ENCODE measurements at regions not wholly inside any gene's neighbourhood (a gene's known extent, or its start where the extent isn't known, plus 50 kb on each side); places are given as distances from the start of the nearest gene placed in this dataset.

DNA sequence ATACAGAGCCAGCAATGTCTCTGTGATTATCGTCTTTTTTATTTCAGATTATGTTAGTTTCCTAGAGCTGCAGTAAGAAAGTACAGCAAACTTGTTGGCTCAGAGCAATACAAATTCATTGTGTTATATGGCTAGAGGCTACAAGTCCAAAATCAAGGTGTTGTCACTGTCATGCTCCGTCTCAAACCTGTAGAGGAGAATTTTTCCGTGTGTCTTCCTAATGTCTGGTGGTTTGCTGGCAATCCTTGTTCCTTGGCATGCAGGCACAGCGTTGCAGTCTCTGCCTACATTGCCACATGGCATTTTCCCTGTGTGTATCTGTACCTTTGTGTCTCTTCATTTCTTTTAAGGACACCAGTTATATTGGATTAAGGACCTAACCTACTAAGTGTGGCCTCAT is 244.4 kb downstream of the LRRIQ3 start:
- no peak for FAIRE-seq

DNA sequence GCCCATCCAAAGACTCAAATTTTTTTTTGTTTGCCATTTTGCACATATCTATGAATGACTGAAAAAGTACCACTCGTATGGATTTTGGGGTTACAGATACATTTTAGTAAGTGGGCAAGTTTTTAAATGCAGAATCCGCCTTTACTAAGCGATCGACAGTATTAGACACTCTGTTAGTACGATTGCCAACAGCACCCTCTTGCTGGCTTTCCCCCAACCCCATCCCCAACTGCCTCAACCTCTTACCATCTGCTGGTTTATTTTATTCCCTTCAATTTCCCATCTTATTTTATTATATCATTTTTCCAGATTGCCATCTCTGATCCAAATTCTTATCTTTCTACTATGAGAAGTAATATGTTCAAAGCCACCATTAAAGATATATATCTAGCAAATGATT is 244.8 kb downstream of the LRRIQ3 start:
- no peak for FAIRE-seq

More for the DNA sequence above, 244.4 kb downstream of the LRRIQ3 start:
- no peak for DNase-seq (ENCODE audit: low spot score)

DNA sequence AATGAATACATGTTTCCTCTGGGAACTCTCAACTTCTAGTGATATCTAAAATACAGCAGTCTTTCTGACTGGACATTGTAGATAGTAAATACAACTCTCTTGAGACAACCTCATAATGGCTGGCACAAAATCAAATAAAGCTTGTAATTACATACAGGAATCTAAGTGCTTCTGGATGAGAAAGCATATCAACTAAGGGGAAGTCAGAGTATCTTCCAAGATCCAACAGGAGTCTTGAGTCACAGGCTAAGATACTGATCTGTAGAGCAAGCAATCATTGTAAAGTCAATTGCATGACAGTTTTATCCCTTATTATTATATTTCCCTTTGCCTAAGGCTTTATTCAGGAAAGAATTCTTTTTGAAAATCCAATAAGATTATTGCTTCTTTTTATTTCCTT is 249.9 kb downstream of the LRRIQ3 start:
- no peak for FAIRE-seq
- no peak for DNase-seq (ENCODE audit: low spot score)

More for the DNA sequence above, 244.8 kb downstream of the LRRIQ3 start:
- DNase-seq (ENCODE audit: low spot score) = no peak

DNA sequence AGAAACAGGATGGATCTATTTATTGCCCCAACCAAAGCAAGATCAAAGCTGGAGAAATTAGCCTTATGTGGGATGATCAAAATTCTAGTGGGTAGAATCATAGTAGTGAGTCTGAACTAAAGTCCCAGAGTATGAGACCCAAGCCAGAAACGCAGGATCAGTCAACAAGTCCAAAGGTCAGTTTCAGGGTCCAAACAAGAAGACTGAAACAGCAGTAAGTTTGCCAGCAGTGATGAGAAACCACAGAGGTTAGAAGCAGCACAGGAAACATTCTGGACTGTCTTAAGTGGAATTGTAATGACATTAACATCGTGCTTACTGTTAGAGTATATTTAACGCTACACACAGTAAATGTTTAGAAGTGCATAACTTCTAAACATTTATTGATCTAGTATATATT is 251.0 kb downstream of the LRRIQ3 start:
- no peak for FAIRE-seq

DNA sequence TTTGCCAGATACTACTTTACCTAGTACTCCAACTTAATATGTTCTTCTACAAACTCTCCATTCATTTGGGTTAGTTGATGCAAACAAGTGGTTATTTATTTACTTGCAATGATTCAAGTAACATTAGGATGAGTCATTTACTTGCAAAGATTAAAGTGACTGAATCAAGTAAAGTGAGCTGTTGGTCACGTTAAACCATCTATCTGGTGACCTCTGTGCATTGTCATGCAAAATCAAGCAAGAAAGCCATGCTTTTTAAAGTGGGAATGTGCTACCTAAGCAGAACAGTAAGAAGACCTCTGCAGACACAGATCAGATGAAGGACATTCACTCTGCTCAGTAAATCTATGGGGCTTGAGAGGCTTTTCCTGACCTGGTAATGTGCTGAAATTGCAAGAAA is 254.7 kb downstream of the LRRIQ3 start:
- FAIRE-seq (no peak), DNase-seq (ENCODE audit: low spot score) (no peak)

More for the DNA sequence above, 251.0 kb downstream of the LRRIQ3 start:
- no peak for DNase-seq (ENCODE audit: low spot score)

DNA sequence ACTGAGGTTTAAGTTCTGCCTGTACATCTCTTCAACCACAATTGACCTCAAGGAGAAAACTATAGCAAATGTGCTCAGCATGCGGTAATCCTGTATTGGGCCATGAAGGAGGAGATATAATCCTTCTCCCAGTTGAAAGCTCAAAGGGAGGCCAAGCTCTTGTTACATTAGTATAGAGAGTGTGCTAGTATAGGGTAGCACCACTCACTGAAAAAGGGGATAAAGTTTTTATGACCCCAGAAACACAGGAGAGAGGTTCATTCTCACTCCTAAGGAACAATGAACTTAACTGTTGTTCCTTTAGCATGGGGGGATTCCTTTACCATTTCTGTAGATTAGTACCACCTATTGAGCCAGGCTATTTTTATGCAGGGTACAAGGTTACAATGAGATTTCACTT is 267.7 kb downstream of the LRRIQ3 start:
- FAIRE-seq = no peak
- no peak for DNase-seq (ENCODE audit: low spot score)

DNA sequence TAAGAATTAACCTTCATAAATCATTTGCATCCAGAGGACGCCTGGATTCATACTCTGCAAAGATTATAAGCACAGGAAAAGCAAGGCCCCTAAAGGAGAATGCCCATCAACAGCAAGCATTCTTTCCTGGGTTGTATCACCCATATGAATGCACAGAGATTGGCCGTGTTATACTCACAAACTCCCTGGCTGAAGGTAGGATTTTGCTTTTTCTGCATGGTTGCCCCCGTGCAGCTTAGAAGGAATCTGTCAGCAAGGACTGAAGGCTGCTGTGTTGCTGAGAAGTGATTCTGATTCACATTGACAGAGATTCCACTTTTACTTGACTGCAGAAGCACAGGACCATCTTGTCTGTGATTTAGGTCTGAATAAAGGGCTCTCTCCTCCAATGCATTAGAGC is 283.0 kb downstream of the LRRIQ3 start:
- no peak for FAIRE-seq
- DNase-seq (ENCODE audit: low spot score) = no peak

DNA sequence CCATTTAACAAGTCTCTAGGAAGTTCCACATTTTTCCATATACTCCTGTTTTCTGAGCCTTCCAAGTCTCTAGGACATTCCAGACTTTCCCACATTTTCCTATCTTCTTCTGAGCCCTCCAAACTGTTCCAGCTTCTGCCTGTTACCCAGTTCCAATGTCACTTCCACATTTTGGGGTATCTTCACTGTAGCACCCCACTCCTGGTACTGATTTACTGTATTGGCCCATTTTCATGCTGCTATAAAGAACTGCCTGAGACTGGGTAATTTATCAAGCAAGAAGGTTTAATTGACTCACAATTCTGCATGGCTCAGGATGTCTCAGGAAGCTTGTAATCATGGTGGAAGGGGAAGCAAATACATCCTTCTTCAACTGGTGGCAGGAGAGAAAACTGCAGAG is 285.0 kb downstream of the LRRIQ3 start:
- DNase-seq (ENCODE audit: low spot score) (no peak), FAIRE-seq (no peak)

DNA sequence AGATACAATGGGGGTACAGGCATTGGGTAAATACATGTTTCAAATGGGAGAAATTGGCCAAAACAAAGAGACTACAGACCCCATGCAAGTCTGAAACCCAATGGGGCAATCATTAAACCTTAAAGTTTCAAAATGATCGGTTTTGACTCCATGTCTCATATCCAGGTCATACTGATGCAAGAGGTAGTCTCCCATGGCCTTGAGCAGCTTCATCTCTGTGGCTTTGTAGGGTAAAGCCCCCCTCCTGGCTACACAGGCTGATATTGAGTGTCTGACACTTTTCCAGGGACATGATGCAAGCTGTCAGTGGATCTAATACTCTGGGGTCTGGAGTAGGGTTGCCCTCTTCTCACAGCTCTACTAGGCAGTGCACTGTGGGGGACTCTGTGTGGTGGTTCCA is 286.1 kb downstream of the LRRIQ3 start:
- FAIRE-seq = no peak

DNA sequence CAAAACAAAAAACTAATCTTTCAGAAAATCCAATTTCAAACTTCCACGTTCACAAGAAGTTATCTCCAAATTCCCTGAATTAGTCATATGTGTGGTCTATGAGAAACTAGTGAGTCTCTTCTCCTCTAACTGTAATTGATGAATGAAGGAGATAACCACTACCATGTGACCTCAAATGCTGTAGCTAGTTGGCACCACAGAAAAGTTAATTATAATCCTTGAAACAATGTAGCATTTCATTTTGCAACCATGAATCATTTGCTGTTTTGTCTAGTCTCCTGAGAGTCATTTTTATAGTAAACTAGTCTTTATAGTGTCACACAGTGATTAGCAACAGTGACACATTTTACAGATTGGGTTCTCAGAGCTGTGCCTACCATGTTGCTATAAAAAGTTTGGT is 287.5 kb downstream of the LRRIQ3 start:
- FAIRE-seq = no peak
- DNase-seq (ENCODE audit: low spot score) = no peak

More for the DNA sequence above, 286.1 kb downstream of the LRRIQ3 start:
- DNase-seq (ENCODE audit: low spot score) = no peak

DNA sequence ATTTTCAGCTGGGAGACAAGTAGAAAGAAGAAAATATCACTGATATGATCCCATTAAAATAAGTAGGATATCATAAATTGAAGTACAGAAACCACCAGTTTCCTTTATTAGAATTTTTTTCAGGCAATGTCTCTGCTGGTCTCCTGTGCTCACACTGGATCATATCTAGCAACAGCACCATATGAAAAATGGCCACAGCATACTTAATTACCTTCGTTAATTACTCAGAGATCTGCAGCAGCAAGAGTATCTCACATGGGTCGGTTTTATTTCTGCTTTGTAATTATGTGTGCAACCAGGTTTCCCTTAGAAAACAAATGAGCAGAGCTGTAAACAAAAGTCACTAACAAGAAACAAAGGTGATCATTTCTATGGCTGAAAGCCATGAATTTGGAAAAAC is 287.9 kb downstream of the LRRIQ3 start:
- no peak for DNase-seq (ENCODE audit: low spot score)

DNA sequence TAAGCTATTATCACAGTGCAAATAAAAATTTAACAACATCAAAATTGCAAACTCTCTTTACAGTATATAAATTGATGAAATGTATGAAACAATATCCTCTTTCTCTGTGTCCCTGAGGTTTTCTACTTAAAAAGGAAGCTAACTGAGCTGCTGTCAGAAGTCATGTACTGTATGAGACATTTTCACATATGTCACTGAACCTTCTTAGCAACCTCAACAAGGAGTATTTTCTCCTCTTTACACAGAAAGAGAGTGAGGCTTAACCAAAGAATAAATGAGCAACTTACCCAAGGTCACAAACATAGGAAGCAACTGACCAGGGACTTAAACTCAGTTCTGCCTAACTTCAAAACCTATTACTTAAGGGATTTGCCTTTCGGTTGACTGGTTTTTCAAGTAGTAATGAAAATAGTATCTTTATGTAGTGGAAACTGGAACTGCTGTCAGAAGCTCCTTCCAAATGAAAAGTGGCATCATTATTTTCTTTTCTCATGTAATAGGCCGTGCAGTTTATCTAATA is 288.9 kb downstream of the LRRIQ3 start:
- FAIRE-seq = no peak

More for the DNA sequence above, 287.9 kb downstream of the LRRIQ3 start:
- FAIRE-seq = no peak

DNA sequence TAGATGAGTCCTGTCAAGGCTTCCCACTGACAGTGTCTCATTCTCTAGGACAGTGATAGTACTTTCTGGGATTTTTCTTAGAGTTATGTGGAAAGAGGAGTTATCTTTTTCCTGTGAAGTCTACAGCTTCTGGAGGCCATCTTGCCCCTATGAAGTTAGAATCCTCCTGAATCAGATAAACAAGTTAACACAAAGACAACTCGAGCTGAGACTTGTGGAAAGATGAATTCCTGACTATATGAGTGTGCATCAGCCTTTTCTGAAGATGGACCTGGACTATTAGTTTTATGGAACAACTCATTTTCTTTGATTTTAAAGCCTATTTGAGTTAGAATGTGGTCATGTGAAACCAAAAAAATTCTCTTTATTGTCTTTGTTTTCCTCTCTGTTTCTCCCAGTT is 290.9 kb downstream of the LRRIQ3 start:
- no peak for DNase-seq (ENCODE audit: low spot score)
- FAIRE-seq = no peak

More for the DNA sequence above, 288.9 kb downstream of the LRRIQ3 start:
- DNase-seq (ENCODE audit: low spot score) = no peak

DNA sequence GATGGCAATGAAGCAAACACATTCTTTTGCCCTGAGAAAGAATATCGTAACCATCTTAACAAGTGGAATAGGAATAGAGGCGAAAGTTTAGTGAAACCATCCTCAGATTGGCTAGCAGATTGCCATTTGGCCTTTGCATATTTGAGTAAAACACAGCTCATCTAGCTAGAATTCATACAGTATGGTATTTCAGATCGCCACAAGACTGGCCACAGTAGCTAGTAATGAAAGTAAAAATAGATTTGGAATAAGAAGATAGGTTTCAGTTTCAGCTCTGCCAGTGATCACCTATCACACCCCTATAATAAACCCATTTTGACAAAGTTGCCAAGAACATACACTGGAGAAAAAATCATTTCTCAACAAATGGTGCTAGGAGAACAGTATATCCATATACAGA is 294.9 kb downstream of the LRRIQ3 start:
- FAIRE-seq (no peak), DNase-seq (ENCODE audit: low spot score) (no peak)

DNA sequence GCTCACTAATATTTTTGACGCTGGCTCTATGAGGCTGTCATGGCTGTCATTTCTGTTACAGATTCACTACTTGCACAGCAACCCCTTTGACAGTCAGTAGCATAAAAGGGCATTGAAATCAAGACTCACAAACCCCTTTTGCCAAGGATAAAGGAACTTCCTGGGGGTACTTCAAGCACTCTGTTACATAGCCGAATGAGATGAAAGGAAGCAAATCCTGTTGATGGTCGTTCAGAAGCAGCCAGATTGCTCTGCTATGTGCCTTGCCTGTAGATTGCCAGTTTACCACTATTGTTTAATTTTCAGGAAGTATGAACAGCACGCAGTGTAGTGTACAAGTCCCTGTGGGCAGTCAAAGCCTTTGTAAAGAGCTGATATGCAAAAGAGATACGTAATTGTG is 296.2 kb downstream of the LRRIQ3 start:
- DNase-seq (ENCODE audit: low spot score) (no peak), FAIRE-seq (no peak)

DNA sequence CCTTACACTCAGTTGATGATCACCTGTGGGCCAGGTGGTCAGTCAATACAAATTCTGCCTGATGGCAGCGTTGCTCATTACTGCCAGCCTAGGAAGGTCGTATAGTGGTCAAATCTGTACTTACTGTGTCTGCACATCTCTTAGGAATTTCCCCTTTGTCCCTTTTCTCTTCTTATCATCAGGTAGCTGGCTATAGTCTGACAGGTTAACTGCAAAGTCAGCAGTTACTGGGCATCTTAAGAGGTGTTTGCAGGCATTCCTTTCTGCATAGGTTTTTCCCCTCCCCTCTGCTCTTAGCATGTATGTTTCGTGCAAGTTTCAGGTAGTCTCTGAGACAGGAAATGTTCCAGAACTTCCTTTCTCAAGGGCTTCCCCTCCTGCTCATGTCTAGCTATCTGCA is 298.7 kb downstream of the LRRIQ3 start:
- DNase-seq (ENCODE audit: low spot score) (no peak), FAIRE-seq (no peak)

DNA sequence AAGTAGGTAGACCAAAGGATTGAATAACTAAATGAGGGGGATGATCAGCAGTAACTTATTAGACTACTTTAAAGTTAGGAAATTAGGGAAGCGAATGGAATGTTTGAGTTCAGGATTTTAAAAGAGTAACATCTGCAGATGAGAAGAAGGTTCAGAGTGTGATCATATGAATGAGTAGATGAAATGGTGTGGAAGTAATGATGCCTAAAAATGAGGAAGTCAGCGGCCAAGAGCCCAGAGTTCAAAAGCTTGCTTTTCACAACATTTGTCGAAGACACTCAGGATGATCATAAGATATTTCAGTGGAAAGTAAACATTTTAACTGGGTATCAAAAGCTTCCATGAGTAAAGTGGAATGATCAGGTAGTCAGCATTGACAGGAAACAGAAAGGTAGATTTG is 299.4 kb downstream of the LRRIQ3 start:
- no peak for FAIRE-seq
- no peak for DNase-seq (ENCODE audit: low spot score)

DNA sequence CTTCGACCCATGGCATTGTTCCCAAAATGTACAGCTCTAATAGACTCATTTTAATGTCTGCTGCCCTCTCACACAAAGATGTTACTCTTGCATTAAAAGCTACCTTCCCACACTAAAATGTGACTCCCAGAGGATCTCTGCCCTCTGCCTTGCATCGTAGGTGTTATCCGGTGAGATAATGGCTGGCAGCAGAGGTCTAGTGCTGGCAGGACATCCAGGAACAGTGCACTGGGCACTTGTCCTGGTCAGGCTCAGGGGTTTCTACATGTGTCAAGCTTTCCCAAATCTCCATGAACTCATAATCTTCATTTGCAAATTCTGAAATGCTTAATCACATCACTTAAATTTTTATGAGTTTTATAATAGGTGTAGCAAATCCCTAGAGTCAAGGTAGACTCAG is 310.6 kb downstream of the LRRIQ3 start:
- FAIRE-seq (no peak), DNase-seq (ENCODE audit: low spot score) (no peak)

DNA sequence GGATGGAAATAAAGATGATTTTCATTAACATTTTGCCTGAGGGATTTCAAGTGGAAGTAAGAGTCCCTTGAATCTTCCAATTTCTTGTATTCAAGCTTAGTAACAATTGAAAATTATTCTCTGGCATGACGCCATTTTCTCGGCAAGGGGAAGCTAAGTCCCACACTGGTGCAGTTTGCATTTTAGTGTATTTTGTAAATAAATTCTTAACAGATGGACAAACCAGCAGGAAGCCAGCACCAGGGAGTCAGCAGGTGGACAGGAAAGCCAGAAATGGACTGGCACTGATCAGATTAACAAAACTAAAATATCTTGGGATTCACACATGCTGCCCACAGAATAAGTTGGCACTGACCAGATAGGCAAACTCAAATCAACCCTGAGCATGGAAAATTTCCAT is 311.3 kb downstream of the LRRIQ3 start:
- no peak for FAIRE-seq
- no peak for DNase-seq (ENCODE audit: low spot score)

DNA sequence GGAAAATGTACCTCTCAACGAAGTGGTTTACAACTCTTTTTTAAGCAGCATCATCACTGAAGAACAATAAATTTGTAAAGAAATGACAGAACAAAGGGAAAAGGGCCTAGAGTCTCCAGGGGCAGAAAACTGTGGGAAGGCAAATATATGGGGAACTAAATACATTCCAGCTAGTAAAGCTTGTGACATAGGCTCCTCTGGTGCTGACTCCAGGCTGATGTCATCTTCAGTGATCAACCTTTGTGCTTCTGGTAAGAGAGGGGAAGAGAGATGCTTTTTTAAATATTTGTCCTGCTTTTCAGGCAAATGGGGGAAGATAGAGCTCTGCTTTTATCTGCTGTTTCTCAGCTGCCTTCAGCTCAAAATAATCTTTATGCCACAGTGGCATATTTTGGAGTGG is 323.2 kb downstream of the LRRIQ3 start:
- FAIRE-seq (no peak), DNase-seq (ENCODE audit: low spot score) (no peak)

DNA sequence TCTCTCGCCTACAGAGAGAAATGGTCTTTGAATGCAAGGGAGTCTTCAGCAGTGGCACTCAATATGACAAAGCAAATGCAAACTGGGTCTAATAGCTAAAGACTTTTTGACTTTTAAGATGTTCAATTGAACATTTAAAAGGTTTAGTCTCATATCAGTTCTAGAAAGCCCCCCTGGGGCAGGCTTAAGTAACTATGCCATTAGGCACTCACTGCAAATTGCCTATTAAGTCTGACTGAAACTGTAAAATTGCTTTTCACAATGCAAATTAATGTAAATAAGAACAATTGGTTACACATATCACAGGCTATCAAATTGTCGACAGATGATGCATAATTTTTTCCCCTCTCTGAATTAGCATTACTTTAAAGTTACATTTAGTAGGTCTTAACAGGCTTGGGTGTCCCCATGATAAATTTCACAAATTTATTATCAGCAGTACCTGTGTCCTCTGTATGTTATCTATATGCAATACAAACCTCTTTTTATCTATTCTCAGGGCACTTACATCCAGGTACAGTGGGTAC is 329.1 kb downstream of the LRRIQ3 start:
- no peak for FAIRE-seq

DNA sequence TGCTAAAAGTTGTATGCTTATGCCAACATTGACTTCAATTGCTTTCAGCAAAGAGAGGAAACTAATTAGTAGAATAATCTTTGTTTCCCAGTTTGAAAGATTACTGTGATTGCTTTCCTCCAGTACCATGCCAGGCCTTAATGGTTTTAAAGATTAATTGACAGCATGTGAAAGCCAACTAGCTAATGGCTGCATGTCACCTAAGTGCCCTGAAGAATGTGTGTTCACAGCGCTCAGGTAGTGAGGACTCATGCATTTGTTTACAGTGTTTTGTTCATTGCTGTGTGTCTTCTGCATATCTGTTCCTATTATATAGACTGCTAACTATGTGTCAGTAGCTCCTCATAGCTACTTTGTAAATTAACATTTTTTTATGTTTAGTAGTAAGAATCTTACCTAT is 335.6 kb downstream of the LRRIQ3 start:
- DNase-seq (ENCODE audit: low spot score) (no peak), FAIRE-seq (no peak)

More for the DNA sequence above, 329.1 kb downstream of the LRRIQ3 start:
- DNase-seq (ENCODE audit: low spot score) = no peak

DNA sequence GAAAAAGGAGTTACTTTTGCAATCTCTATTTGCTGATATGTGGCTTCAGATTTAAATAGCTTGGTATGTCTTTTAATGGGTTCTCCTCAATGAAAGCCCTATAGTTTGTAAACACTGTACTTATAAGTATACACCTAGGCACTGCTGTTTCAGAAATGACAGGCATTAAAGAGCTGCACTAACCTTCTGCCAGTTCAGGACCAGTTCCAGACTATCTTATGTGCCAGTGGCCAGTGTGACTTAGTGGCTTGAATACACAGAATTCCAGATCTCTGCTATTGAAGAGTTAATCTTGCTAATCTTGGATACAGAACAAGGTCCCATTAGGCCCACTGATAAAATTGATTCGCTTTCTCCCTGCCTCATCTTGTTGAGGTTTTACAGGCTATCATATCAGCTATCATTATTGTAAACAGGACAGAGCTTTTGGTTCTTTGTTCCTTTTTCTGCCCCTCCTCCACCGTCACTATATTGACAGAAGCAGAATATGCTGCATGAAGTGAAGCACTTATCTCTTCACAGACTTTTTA is 337.5 kb downstream of the LRRIQ3 start:
- DNase-seq (ENCODE audit: low spot score) (no peak), FAIRE-seq (no peak)

DNA sequence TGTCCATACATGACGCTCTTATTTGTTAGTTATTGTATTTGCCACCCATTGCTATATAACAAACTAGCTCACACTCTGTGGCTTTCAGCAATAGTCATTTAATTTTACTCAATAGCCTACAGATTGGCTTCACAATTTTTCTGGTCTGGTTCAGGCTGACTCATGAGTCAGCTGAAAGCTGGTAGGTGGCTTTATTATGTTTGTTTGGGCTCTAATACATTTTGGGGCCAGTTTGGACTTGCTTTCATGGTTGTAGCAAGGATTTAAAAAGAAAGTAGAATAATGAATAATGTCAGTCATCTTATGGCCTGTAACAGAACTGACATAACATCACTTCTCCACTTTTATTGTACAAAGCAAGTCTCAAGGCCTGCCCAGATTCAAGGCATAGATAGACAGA is 338.7 kb downstream of the LRRIQ3 start:
- no peak for DNase-seq (ENCODE audit: low spot score)
- no peak for FAIRE-seq
